ENCODE measurements at regions not wholly inside any gene's neighbourhood (a gene's known extent, or its start where the extent isn't known, plus 50 kb on each side); places are given as distances from the start of the nearest gene placed in this dataset.
A peak's percentile ranks its signal among the peaks of the same experiment; 100 is the strongest.

DNA sequence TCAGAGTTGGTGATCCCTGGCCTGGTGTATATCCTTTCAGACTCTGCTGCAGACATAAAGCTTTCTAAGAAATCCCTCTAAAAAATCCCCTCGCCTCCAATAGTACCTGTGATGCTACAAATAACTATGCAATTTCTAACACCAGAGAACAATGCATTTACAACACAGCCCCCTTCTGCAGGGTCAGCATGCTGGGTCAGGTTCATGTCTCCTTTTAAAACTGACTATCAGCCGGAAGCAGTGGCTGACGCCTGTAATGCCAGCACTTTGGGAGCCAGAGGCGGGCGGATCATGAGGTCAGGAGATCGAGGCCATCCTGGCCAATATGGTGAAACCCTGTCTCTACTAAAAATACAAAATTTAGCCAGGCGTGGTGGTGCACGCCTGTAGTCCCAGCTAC, 77.0 kb upstream of the SPATA12 start:
- DNase-seq = no peak

DNA sequence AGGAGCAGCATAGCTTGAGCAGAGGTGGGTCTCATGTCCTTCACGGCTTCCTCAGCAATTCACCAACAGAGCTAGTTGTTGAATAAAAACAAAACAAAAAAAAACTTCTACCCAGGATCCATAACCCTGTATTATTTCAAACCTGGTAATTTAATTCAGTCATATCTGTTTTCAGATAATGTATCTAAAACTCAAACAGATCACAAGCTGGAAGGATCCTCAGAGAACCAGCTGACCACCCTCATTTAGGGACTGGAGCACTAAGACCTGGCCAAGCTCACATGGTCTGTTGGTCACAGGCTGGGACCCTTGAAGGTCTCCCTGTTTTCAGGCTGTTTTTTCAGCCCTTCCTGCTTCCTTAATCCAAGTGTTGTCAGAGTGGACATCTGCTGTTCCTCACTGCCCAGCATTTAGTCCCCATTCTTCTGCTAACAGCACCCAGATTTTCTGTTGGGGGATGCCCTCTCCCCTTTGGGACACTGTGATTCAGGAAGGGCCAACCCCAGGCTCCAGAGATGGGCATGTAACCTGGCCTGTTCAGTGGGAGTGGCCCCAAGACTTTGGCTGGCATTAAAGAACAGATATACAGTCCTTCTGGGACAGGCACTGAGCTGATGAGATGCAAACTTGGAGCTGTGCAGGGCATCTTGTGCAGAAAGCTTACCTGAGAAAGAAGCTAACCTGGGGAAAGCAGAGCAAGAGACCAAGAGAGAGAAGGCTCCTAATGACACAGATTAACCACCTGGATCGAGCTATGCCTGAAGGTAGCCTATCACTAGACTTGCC, 78.8 kb upstream of the SPATA12 start:
- no peak for DNase-seq

DNA sequence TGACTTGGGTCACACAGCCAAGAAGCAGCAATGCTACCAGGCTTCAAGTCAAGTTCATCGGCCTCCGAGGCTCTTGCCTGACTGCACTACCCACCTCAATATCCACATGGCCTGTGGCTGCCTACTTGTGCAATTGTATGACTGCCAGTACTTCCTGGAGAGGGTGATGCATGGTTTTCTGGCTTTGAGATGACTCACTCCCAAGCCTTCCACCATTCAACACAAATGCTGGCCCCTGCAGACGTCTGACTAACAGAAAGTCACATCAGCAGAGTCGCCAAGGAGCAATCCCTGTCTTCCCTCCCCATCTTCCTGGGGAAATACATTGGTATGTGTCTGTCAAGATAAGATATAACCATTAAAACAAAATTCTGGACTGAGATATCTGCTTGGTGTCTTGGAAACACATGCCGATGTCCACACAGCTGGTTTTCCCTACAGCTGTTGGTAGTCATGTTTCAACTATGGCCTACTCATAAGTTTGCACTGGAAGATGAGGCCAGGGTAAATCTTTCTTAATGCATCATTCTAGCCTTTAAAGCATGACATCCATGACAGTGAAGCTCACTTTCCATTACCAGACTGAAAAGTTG, 79.6 kb upstream of the SPATA12 start:
- DNase-seq = peak; percentile 86

DNA sequence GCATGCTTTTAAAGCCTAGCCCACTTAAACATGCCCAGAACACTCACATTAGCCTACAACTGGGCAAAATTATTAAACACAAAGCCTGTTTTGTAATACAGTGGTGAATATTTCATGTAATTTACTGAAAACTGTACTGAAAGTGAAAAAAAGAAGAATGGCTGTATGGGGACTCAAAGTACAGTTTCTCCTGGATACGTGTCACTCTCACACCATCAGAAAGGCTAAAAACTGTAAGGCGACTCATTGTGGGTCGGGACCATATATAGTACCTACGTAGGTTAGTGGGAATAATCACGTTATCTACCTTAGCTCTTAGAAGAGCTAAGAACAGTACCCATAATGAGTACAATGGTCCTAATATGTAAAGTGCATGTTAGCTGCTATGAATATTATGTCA, 80.2 kb upstream of the SPATA12 start:
- no peak for DNase-seq

DNA sequence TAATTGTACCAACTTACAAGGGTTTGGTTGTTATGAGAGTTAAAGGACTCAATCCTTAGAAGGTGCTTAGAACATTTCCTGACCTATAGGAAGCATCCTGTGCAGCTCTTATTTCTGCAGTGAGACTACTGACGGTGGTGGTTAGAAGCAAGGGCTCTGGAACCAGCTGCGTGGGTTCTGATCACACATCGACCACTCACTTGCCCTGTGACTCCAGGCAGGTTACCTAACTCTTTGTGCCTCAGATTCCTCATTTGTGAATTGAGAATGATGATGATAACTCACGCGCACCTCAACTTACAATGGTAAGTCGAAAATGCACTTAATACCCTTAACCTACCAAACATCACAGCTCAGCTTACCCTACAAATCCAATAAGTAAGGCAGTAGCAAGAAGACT, 80.7 kb upstream of the SPATA12 start:
- DNase-seq = no peak

DNA sequence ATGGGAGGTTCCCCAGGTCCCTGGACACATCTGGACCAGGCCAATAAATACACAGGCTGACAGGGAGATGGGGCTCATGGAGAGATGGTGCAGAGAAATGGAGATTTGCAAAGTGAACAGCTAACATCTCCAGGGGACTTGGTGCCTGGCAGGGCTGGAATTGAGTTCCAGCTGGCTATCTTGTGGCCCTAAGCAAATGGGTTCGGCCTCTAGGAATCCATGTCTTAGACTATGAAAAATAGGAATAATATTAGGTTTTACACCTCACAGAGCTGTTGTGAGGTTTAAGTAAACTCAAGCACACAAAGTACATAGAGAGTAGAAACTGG, 82.9 kb upstream of the SPATA12 start:
- no peak for DNase-seq

DNA sequence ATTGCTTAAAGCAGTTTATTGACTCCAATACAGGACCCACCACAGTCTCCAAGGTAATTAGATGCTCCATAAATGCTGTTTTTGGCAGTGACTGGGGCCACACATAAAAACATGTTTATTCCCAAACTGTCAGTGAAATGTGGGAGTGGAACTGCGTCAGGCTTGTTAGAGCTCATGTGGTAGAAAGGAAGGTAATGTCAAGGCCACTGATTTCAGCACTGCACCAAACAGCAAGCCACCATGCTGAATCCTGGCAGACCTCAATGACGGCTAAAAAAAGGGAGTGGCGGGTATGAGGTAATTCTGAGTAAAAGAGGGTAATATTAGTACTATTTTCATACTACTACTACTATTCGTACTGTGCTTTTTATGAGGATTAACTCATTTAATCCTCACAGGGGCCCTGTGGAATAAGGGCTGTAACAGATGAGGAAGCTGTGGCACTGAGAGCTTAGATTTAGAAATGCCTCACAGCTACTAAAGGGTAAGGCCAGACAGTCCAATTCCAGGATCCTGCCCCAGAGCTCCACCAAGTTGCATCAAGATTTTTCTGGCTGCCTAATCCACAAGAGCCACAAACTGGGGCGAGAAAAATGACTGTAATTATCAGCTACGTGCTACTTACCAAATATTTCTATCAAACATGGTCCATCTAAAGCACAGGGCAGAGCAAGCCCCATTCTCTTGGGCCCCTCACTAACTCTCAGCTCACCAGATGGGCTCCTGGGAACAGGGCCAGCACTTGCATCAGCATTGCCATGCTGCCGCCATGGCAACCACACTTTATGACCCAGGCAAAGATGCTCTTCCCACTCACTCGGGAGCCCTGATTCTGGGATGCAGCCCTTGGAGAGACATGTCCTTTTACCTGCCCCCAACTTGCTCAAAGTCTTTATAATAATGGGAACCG, 83.6 kb upstream of the SPATA12 start:
- DNase-seq = no peak

DNA sequence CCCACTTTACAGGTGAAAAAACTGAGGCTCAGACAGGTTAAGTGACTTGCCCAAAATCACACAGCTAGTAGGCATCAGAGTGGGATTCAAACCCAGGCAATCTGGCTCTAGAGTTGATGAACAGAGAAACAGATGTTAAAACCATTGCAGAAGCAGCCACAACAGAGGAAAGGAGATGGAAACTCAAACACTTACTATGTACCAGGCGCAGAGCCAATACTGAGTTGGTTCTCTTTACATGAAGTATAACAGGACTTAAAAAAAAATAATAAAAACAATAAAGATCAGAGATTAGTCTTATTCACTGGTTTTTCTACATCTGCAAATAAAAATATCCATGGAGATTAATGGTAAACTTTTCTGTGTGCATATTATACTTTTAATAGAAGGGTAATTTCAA, 84.9 kb upstream of the SPATA12 start:
- DNase-seq = no peak

DNA sequence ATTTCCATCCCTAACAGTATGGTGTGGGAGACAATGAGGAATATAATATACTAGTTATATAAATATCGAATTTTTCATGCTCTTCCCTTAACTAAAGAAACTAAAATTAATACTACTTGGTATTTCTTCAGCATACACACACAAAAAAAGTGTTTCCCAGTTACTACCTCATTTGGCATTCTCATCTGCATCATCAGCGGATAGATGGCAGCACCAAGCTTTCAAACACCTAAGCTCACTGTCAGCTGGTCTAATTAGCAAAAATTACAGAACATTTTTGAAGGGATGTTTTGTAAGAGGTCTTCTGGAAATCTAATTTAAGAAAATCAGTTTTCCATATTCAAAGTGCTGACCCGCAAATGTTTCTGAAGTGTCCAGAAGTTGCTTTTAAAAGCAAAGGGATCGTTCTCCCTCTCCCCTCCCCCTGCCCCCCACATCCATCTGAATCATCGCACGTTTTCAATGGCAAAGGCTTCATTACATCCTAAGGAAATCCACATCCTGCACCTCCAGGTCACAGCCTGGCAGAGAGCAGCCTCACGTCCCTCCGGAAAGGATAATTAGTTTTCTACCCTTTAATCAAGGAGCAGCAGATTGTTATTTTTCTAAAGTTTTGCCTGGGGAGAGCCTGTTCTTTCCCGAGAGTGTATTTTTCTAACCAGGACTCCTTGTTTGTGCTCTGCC, 86.1 kb upstream of the SPATA12 start:
- DNase-seq = no peak

DNA sequence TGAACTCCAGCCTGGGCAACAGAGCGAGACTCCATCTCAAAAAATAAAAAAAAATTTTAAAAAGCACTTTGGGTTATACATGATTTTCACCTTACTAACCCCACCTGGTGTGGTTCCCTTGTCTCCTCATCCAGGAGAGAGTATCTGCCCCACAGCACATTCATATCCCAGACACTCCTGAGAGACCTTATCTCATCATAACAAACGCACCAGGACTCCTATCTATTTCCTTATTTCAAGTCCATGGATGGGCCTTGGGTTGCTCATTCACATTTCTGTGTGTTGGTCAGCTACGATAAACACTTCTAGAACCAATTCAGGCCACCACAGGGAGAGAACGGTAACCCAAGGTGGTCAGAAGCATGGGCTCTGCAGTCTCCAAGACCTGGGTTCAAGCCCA, 88.6 kb upstream of the SPATA12 start:
- DNase-seq = no peak

DNA sequence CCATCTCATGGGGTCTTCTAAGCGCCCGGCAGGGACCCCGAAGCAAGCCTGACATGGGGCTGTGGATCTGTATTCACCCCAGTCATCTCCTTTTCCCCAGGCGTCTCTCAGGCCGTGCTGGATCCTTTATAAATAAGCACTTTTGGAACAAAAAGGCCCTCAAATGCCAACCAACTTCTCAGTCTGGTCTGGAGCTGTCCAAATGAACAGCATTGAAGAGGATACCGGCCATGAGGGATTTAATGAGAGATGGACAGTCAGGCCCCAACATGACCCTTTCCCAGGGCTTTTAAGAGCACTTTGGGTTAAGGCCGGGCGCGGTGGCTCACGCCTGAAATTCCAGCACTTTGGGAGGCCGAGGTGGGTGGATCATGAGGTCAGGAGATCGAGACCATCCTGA, 89.2 kb upstream of the SPATA12 start:
- no peak for DNase-seq

DNA sequence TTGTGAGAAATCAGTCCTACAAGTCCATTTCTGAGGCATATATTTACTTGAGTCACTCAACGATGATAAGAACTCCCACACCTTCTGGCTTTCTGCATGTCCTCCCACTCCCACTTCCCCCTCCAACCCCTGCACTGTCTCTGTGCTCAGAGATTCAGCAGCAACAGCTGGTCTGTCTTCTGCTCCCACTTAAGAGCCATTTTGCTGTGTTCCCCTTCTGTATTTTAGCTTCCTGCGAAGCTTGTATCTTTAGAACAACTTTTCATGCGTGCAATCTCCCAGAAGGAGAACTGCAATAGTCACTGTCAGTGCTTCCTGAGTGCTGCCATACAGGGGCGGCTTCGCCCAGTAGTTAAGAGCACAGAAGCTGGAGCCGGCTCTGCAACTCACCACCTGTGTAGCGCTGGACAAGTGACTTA, 90.0 kb upstream of the SPATA12 start:
- peak; percentile 61 for DNase-seq

DNA sequence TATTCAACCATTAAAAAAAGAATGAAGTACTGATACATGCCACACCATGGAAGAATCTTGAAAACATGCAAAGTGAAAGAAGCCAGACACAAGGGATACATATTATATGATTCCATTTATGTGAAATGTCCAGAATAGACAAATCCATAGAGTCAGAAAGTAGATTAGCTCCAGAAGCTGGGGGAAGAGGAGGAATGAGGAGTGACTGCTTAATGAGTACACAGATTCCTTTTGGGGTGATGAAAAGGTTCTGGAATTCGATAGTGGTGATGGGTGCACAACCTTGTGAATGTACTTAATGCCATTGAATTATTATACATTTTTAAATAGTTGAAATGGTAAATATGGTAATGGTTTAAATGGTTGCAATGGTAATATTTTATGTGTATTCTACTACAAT, 90.6 kb upstream of the SPATA12 start:
- no peak for DNase-seq

DNA sequence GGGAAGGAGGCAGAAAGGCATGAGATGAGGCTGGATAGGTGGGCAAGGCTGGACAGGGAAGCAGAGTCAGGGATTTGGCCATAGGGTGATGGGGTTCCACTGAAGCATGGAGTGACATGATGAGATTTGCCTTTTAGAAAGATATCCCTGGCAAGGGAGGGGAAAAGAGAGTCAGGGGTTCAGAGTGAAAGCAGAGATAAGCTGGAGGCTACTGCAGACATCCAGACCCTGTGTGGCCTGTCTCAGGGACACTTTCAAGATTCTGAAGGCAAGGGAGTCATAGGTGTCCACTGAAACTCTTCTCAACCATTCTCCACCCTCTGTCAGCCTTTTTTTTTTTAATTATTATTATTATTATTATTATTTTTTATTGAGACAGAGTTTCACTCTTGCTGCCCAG, 94.0 kb upstream of the SPATA12 start:
- no peak for DNase-seq

DNA sequence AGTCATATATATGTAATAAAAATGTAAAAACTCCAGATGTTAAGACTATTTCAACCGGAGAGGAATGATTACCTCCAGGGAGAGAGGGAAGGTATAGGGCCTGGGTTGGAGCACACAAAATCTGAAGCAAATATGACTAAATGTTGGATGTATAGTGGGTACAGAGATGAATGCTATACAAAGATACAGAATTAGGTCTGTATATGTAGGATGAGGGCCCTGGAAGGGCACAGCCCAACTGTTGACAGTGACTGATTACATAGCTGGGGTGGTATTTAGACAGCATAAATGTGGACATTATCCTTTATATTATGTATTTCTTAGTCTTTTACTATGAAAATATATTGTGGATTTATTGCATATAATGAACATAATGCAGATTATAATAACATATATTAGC, 94.4 kb upstream of the SPATA12 start:
- DNase-seq = no peak

DNA sequence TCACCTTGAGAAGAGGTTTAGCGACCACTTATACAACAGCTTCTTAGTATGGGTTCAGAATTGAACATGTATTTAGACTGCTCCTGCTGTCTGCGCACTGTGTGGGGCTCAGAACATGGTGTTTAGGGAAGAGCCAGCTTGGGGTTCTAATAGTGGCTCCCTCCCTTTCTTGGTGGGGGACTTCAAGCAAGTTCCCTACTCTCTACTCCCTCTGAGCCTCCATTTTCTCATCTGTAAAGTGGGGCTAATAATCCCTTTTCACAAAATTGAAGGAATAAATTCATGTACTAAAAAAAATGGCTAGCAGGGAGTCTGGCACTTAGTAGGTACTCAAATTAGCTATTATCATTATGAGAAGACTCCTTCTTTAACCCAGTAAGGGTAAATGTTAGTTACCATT, 97.5 kb upstream of the SPATA12 start:
- no peak for DNase-seq

DNA sequence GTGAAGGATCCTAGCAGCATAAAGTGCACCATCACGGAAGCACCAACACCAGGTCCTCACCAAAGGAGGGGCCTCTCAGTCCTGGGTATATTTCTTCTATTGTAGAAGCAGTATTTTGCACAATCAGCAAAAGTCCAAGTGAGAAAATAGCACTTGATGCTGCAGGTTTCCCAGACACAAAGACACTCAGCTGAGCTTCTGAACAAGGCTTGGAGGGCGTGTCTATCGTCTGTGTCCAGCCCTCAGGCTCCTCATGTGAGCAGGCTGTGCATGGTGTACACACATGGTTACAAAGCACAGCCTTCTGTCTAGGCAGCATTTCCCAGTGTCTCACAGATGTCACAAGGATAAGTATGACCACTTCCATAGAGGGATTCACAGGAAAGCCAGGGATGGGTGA, 98.3 kb upstream of the SPATA12 start:
- no peak for DNase-seq

DNA sequence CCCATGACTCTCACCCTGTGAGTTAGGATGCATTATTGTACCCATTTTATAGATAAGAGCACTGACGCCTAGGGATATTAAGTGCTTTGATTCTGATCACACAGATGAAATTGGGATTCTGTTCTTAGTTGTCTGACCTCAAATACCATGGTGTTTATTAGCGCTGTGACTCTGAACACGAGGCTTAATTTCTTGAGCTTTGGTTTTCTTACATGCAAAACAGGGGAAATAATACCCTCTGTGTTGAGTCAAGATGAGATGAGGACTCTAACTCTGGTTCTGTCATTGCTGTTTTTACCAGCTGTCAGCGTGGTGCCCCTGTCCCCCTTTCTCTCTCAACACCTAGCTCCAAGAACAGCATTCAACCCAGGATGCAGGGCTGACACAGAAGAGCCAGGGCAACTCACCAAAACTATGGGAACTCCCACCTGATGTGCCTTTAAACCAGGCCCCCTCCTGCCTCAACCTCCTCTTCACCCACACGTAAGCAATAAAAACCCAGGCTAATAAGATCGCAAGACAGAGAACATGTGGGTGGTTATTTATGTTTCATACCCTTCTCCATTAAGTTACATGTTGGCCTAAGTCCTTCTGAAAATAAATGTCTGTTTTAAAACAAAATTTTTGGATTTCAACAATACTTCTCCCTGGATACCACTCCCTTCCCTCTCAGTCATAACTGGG, 100.1 kb upstream of the SPATA12 start:
- DNase-seq = no peak

DNA sequence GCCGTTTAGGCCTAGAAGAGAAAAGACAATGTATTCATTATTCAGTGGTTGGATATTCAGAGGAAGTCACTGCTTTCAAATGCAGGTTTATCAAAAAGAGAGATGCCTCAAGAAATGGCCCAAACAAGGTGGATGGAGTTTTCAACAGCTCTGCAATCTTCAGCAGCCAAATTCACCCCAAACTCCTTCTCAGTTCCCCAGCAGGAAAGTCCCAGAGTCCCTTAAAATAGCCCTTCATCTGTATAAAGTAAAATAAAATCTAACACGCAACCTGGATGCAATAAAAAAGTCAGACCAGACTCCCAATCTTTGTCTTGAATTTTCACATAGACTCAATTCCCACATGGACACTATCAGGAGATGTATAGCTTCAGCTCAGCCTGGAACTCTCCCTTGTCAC, 101.6 kb upstream of the SPATA12 start:
- DNase-seq = no peak

DNA sequence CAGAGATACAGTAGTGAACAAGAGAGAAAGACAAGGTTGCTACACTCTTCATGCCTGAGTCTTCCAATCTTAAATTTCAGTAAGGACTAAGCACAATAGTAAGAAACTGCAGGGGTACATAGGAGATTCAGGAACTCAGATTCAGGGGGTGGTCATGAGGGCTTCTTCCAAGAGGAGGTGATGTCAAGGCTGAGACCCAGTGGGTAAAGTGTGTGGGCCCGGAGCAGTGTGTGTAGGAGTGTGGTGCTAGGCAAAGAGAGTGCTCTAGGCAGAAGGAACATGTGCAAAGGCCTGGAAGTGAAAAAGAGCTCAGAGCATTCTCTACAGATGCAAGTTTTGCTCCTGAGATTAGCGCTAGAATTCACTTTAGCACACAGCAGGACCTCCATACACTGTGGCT, 102.9 kb upstream of the SPATA12 start:
- no peak for DNase-seq

DNA sequence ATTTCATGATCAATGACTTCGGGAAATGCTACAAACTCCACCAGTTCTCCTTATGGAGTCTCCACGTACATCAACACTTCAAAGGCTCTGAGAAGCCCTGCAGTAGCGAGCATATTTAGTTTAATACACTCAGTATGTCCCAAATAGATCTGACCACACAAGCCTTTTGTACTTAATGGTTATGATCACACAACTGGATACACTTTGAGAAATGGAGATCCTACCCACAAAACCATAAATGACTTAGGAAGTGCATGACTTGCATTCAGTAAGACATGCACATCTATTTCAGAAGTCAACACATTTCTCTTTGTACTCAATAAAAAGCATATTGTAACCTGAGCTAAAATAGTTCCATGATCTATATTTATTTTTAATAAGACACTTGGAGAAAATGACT, 103.6 kb upstream of the SPATA12 start:
- DNase-seq = no peak

DNA sequence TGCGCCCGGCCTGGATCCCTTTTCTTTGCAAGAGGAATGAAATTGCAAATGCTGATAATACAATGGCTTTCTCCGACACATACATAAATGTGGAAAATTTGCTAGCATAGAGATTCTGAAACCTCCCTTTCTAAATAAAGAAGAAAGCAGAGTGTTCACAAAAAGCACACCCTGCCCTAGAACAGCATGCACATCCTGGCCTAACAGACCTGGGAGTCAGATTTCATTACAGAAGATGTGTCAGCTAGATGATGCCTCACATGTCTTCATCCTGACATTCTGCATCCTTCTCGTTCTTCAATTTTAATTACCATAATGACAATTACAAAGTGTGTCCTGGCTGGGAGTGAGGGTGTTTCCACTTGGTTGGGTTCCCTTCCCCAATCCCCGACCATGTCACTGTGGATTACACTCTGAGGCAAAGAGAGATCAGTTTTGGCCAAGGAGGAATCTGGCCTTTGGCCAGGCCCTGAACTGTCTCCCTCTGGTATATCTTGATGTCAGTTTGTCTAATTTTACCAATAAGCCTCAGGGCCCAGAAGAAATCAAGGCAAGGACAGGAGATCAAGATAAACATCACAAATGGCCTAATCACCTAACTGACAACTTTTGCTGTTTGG, 104.9 kb upstream of the SPATA12 start:
- DNase-seq = no peak
